ENCODE measurements at regions not wholly inside any gene's neighbourhood (a gene's known extent, or its start where the extent isn't known, plus 50 kb on each side); places are given as distances from the start of the nearest gene placed in this dataset.

GRCh38 chrX:40281336-40282005 is 183.7 kb upstream of the BCOR start:
- Histone ChIP-seq H3K27ac (peak overlapping the region in 2 of 5 donors; percentile 13 to 16), H3K36me3 (replicated peaks in 1 of 2) (no peaks in the 10 kb centered on the region), H3K4me3 (no peak overlapping the region), H3K27me3 (peaks cover 2% of the 10 kb centered on the region), H3K4me1 (replicated peaks in 1 of 2) (peaks cover 0 to 4% of the 10 kb centered on the region in 2 donors), H3K9me3 (replicated peaks in 1 of 3) (peaks cover 0 to 6% (median 0%) of the 10 kb centered on the region in 3 donors)
- no peak for DNase-seq
- intact Hi-C loops (cut with DNase I): no loop called here
- TF ChIP-seq CTCF (IDR thresholded peaks at IDR 0.05): no peak
- no peak for TF ChIP-seq POLR2A (IDR thresholded peaks at IDR 0.05)
- WGBS, 4 donors: 66 to 89% (median 76%) methylated on average over 4 of the region's 4 CpGs

- WGBS, 4 donors: 68 to 85% (median 78%) methylated on average over 5 of the region's 5 CpGs
- H3K4me3 ChIP-seq: no peak overlapping the region
- intact Hi-C loops (cut with DNase I): no loop called here
Observed at GRCh38 chrX:40279762-40280161, 182.0 kb upstream of the BCOR start.

GRCh38 chrX:40279091-40279430 is 181.3 kb upstream of the BCOR start:
- peaks cover 0 to 4% of the 10 kb centered on the region in 2 donors for H3K4me1 ChIP-seq (replicated peaks in 1 of 2)
- intact Hi-C loops (cut with DNase I): no loop called here
- no peak overlapping the region for H3K4me3 ChIP-seq
- no peaks in the 10 kb centered on the region for H3K36me3 ChIP-seq (replicated peaks in 1 of 2)
- peak overlapping the region in 1 of 5 donors; percentile 3 for H3K27ac ChIP-seq
- no peak for TF ChIP-seq POLR2A (IDR thresholded peaks at IDR 0.05)
- TF ChIP-seq CTCF (IDR thresholded peaks at IDR 0.05): no peak
- 75 to 87% (median 84%) methylated on average over 1 to 3 of the region's 3 CpGs for WGBS, 4 donors
- no peak for DNase-seq
- no peaks in the 10 kb centered on the region for H3K27me3 ChIP-seq
- H3K9me3 ChIP-seq (replicated peaks in 1 of 3): no peaks in the 10 kb centered on the region

More at GRCh38 chrX:40279762-40280161, 182.0 kb upstream of the BCOR start:
- H3K27me3 ChIP-seq: no peaks in the 10 kb centered on the region
- DNase-seq: no peak
- no peaks in the 10 kb centered on the region for H3K9me3 ChIP-seq (replicated peaks in 1 of 3)
- no peaks in the 10 kb centered on the region for H3K36me3 ChIP-seq (replicated peaks in 1 of 2)
- peak overlapping the region in 1 of 5 donors; percentile 25 for H3K27ac ChIP-seq
- H3K4me1 ChIP-seq (replicated peaks in 1 of 2): peaks cover 0 to 4% of the 10 kb centered on the region in 2 donors
- no peak for TF ChIP-seq CTCF (IDR thresholded peaks at IDR 0.05)
- TF ChIP-seq POLR2A (IDR thresholded peaks at IDR 0.05): no peak

GRCh38 chrX:40278340-40279090 is 180.8 kb upstream of the BCOR start:
- WGBS, 4 donors: 79 to 84% (median 81%) methylated on average over 7 to 10 of the region's 10 CpGs
- Histone ChIP-seq H3K9me3 (replicated peaks in 1 of 3) (no peaks in the 10 kb centered on the region), H3K4me1 (replicated peaks in 1 of 2) (peaks cover 0 to 4% of the 10 kb centered on the region in 2 donors), H3K27me3 (no peaks in the 10 kb centered on the region), H3K27ac (peak overlapping the region in 1 of 5 donors; percentile 5), H3K36me3 (replicated peaks in 1 of 2) (no peaks in the 10 kb centered on the region), H3K4me3 (no peak overlapping the region)
- intact Hi-C loops (cut with DNase I): no loop called here
- DNase-seq: no peak
- TF ChIP-seq POLR2A (IDR thresholded peaks at IDR 0.05) (no peak), CTCF (IDR thresholded peaks at IDR 0.05) (no peak)

All from adrenal gland (tissue), 9 donors.